Dedifferentiated amniotic fluid mesenchymal stem cell (primary cell): ENCODE measurements at regions not wholly inside any gene's neighbourhood (a gene's known extent, or its start where the extent isn't known, plus 50 kb on each side); places are given as distances from the start of the nearest gene placed in this dataset.
"Not testable (repeated sequence)": the region's sequence is repeated elsewhere in the genome, so short reads cannot be mapped to it uniquely, and the experiment has no call there.

Experiments
- DNase-seq: peaks from one replicate; pipeline ENCODE4 v3.0.0-alpha.2; 2016; ENCODE audit errors: extremely low spot score

DNA sequence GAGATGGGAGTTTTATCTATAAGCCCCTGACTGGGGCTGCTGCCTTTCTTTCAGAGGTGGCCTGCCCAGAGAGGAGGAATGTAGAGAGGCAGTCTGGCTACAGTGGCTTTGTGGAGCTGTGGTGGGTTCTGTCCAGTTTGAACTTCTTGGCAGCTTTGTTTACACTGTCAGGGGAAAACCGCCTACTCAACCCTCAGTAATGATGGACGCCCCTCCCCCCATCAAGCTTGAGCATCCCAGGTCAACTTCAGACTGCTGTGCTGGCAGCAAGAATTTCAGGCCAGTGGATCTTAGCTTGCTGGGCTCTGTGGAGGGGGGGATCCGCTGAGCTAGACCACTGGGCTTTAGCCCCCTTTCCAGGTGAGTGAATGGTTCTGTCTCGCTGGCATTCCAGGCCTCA lies 51.6 kb upstream of the THUMPD2 start:
- not testable (repeated sequence) for DNase-seq
